A673 (cell line): ENCODE measurements at regions not wholly inside any gene's neighbourhood (a gene's known extent, or its start where the extent isn't known, plus 50 kb on each side); places are given as distances from the start of the nearest gene placed in this dataset.

ENCODE experiments used
- BruUV-seq: library from RNA; stranded (reverse); fragments of 400-500 nt; replicated peaks from 2 replicates; lab custom pipeline; 2021; lab: Mats Ljungman, UMichigan
- CTCF ChIA-PET: fragments of 300-600 bp; sonication (Branson Sonifier 250); formaldehyde crosslinking; loops from one replicate; lab custom pipeline; 2022; ENCODE audit warnings: antibody characterized with exemption; lab: Charles Lee
- POLR2A ChIA-PET: fragments of 300-600 bp; sonication (Branson Sonifier 250); formaldehyde crosslinking; loops from one replicate; lab custom pipeline; 2022; ENCODE audit warnings: antibody characterized with exemption; ENCODE audit not compliant: low non-redundant PET; lab: Charles Lee
- DNase-seq: peaks from one replicate; pipeline ENCODE4 v3.0.0-alpha.2; 2015; ENCODE audit warnings: low spot score
- H3K27ac ChIP-seq: fragments of 200-600 bp; sonication (generic); 2 replicates; pipeline ENCODE4 v1.5.1; 2016; ENCODE audit warnings: mixed run types, low read depth, mild to moderate bottlenecking, mixed read lengths, antibody characterized with exemption, low read length; ENCODE audit not compliant: poor library complexity, severe bottlenecking
- H3K27me3 ChIP-seq: fragments of 200-600 bp; sonication (generic); replicated peaks from 2 replicates; pipeline ENCODE4 v1.6.1; 2017; ENCODE audit warnings: mixed run types, low read depth, mild to moderate bottlenecking, mixed read lengths, antibody characterized with exemption, low read length; ENCODE audit not compliant: insufficient read depth, poor library complexity
- H3K36me3 ChIP-seq: fragments of 200-600 bp; sonication (generic); 2 replicates; pipeline ENCODE4 v1.6.1; 2016; ENCODE audit warnings: mixed run types, mild to moderate bottlenecking, mixed read lengths, antibody characterized with exemption, low read length; ENCODE audit not compliant: insufficient read depth, poor library complexity, severe bottlenecking
- H3K4me1 ChIP-seq: fragments of 200-600 bp; sonication (generic); 2 replicates; pipeline ENCODE4 v1.6.1; 2017; ENCODE audit warnings: mixed run types, mild to moderate bottlenecking, mixed read lengths, antibody characterized with exemption, low read length; ENCODE audit not compliant: insufficient read depth, poor library complexity, severe bottlenecking
- H3K4me3 ChIP-seq: fragments of 200-600 bp; sonication (generic); 2 replicates; pipeline ENCODE4 v1.5.1; 2016; ENCODE audit warnings: low read depth, mixed run types, mild to moderate bottlenecking, mixed read lengths, low read length; ENCODE audit not compliant: poor library complexity, severe bottlenecking
- H3K9me3 ChIP-seq: fragments of 200-600 bp; sonication (generic); 2 replicates; pipeline ENCODE4 v1.6.1; 2016; ENCODE audit warnings: mixed run types, low read depth, mild to moderate bottlenecking, mixed read lengths, antibody characterized with exemption, low read length; ENCODE audit not compliant: poor library complexity, severe bottlenecking
- CTCF ChIP-seq: fragments of 300-800, 200-600 bp; sonication (generic); conservative IDR thresholded peaks from 2 replicates; pipeline ENCODE4 v1.5.1; 2017; ENCODE audit warnings: low read depth, mild to moderate bottlenecking, antibody characterized with exemption, low read length, moderate library complexity, mixed read lengths
- EZH2 ChIP-seq: fragments of 200-600 bp; sonication (generic); IDR thresholded peaks from 2 replicates; pipeline ENCODE4 v1.6.1; 2017; ENCODE audit warnings: borderline replicate concordance, low read depth, mild to moderate bottlenecking, mixed read lengths, antibody characterized with exemption, low read length; ENCODE audit not compliant: poor library complexity, severe bottlenecking
- intact Hi-C: fragments of 100-400 bp; cut with micrococcal nuclease; formaldehyde crosslinking; loops from one replicate; pipeline ENCODE4 v1.10.0; 2022; ENCODE audit not compliant: unreplicated experiment

DNA sequence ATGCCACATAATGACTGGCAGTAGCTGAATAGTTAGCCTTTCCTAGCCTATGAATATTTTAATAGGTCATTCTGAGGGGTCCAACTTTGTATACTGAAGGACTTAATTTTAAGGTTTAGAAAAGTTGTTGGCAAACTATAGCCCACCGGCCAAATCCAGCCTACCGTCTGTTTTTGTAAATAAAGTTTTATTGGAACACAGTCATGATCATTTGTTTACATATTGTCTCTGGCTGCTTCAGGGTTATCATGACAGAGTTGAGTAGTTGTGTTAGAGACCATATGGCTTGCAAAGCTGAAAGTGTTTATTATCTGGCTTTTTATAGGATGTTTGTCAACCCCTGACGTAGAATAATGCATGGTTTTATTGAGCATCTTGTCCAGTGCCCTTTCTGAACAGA, 73.4 kb downstream of the NTMT2 start:
- ChIA-PET CTCF (no interaction called here), POLR2A (no interaction called here)
- intact Hi-C loops = no loop called here
- no peaks in the 10 kb centered on the region for H3K4me1 ChIP-seq
- no peak overlapping the region for H3K4me3 ChIP-seq
- no peak overlapping the region for H3K27ac ChIP-seq
- BruUV-seq = no TSS peak
- H3K9me3 ChIP-seq = no peaks in the 10 kb centered on the region
- no peaks in the 10 kb centered on the region for H3K27me3 ChIP-seq
- DNase-seq = no peak
- H3K36me3 ChIP-seq = no peaks in the 10 kb centered on the region
- no peak for TF ChIP-seq EZH2
- TF ChIP-seq CTCF = no peak

GRCh38 chr1:170221031-170221430, 75.3 kb downstream of the NTMT2 start:
- H3K4me3 ChIP-seq = no peak overlapping the region
- no peak overlapping the region for H3K27ac ChIP-seq
- H3K9me3 ChIP-seq = no peaks in the 10 kb centered on the region
- no peaks in the 10 kb centered on the region for H3K36me3 ChIP-seq
- no TSS peak for BruUV-seq
- no peaks in the 10 kb centered on the region for H3K27me3 ChIP-seq
- no peaks in the 10 kb centered on the region for H3K4me1 ChIP-seq
- intact Hi-C loops = no loop called here
- DNase-seq = no peak
- POLR2A ChIA-PET = no interaction called here
- TF ChIP-seq EZH2 (no peak), CTCF (no peak)
- CTCF ChIA-PET = no interaction called here

DNA sequence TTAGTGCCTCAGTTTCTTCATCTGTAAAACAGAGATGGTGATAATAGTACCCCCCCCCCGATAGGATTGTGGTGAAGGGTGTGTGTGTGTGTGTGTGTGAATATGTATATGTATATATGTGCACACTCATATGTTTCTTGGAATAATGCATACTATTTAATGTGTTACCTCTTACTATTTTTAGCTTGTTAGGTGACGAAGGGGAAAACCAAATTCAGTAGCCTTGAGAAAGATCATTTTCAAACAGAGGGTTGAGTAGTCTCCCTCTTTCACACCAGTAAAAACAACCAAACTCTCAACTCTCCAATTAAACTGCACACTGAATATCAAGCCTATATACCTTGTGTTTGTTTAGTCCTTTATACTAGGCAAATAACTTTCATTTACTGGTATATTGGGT, 75.7 kb downstream of the NTMT2 start:
- Histone ChIP-seq H3K4me3 (no peak overlapping the region), H3K4me1 (no peaks in the 10 kb centered on the region), H3K36me3 (no peaks in the 10 kb centered on the region), H3K27ac (no peak overlapping the region), H3K27me3 (no peaks in the 10 kb centered on the region), H3K9me3 (no peaks in the 10 kb centered on the region)
- POLR2A ChIA-PET = no interaction called here
- no TSS peak for BruUV-seq
- TF ChIP-seq EZH2 (no peak), CTCF (no peak)
- CTCF ChIA-PET = no interaction called here
- intact Hi-C loops = no loop called here
- DNase-seq = no peak
